K562 (cell line): ENCODE measurements at regions not wholly inside any gene's neighbourhood (a gene's known extent, or its start where the extent isn't known, plus 50 kb on each side); places are given as distances from the start of the nearest gene placed in this dataset.

Source experiments
- ATF7 ChIP-seq: fragments of 450-650 bp; IDR thresholded peaks from 2 replicates; pipeline ENCODE4 v1.7.1; 2014; ENCODE audit warnings: mild to moderate bottlenecking, moderate library complexity
- CTCFL ChIP-seq: IDR thresholded peaks from 2 replicates; pipeline ENCODE4 v1.6.1; 2011; ENCODE audit warnings: borderline replicate concordance, low read depth, mild to moderate bottlenecking, moderate library complexity, low read length; ENCODE audit not compliant: insufficient read depth, poor library complexity, severe bottlenecking
- GATAD2B ChIP-seq: fragments of 450-650 bp; IDR thresholded peaks from 2 replicates; pipeline ENCODE4 v1.6.1; 2017; ENCODE audit warnings: mild to moderate bottlenecking, borderline replicate concordance
- HDAC6 ChIP-seq: IDR thresholded peaks from 2 replicates; pipeline ENCODE4 v1.6.1; 2012; ENCODE audit warnings: low read depth, mild to moderate bottlenecking, control low read depth, inconsistent platforms, low read length, moderate library complexity
- MYNN ChIP-seq, 2 experiments: sonication (generic); formaldehyde crosslinking in 1 of 2; IDR thresholded peaks; 2 replicates each; pipeline versions ENCODE4 v1.5.0 to v1.6.1; 2016 to 2020; ENCODE audit warnings: antibody characterized with exemption in 1 of 2, missing genetic modification reagents in 1 of 2
- NFATC3 ChIP-seq: fragments of 450-650 bp; IDR thresholded peaks from 2 replicates; pipeline ENCODE4 v1.6.1; 2017; ENCODE audit warnings: mild to moderate bottlenecking
- NFYB ChIP-seq: IDR thresholded peaks from 2 replicates; pipeline ENCODE4 v1.6.1; 2011; ENCODE audit warnings: mild to moderate bottlenecking, moderate library complexity; ENCODE audit not compliant: insufficient read length; ENCODE audit errors: extremely low read depth
- NR3C1 ChIP-seq: sonication (generic); formaldehyde crosslinking; IDR thresholded peaks from 2 replicates; pipeline ENCODE4 v1.8.1; 2022; ENCODE audit warnings: missing genetic modification reagents
- POLR3A ChIP-seq: IDR thresholded peaks from 2 replicates; pipeline ENCODE4 v1.6.1; 2011; ENCODE audit warnings: borderline replicate concordance, mild to moderate bottlenecking, moderate library complexity; ENCODE audit not compliant: insufficient read length, insufficient read depth; ENCODE audit errors: extremely low read depth
- PTRF ChIP-seq: fragments of 450-650 bp; IDR thresholded peaks from 2 replicates; pipeline ENCODE4 v1.6.1; 2016; ENCODE audit warnings: mild to moderate bottlenecking, missing genetic modification characterization, missing compliant biosample characterization
- RBM14 ChIP-seq: fragments of 200-400 bp; formaldehyde crosslinking; IDR thresholded peaks from 2 replicates; pipeline ENCODE4 v1.6.1; 2018; ENCODE audit warnings: low read depth, mild to moderate bottlenecking, low read length, moderate library complexity, borderline replicate concordance; ENCODE audit not compliant: insufficient read depth
- RCOR1 ChIP-seq, 2 experiments: IDR thresholded peaks; 2 replicates each; pipeline ENCODE4 v1.6.1; 2012; ENCODE audit warnings: low read depth in 2 of 2, low read length in 2 of 2, borderline replicate concordance in 1 of 2, improper control_type of control experiment in 1 of 2
- SMARCE1 ChIP-seq: fragments of 450-650 bp; IDR thresholded peaks from 2 replicates; pipeline ENCODE4 v1.7.1; 2016; ENCODE audit warnings: mild to moderate bottlenecking
- ZC3H11A ChIP-seq: IDR thresholded peaks from 2 replicates; pipeline ENCODE4 v1.6.1; 2012; ENCODE audit warnings: low read depth, low read length, improper control_type of control experiment
- ZNF277 ChIP-seq: fragments of 250-450 bp; sonication (Bioruptor Pico); IDR thresholded peaks from 2 replicates; pipeline ENCODE4 v1.8.0; 2022; ENCODE audit warnings: inconsistent platforms, mild to moderate bottlenecking, moderate library complexity, borderline replicate concordance
- TF ChIP-seq, protein P1 (sequence below), 2 experiments: IDR thresholded peaks; 2 replicates each; pipeline ENCODE4 v1.6.1; 2011; ENCODE audit warnings: borderline replicate concordance in 1 of 2, control low read depth in 1 of 2, low read depth in 1 of 2, low read length in 1 of 2, mild to moderate bottlenecking in 1 of 2, mixed read lengths in 1 of 2, moderate library complexity in 1 of 2; ENCODE audit not compliant: insufficient read depth in 1 of 2, insufficient read length in 1 of 2, poor library complexity in 1 of 2, severe bottlenecking in 1 of 2; ENCODE audit errors: extremely low read depth in 1 of 2
- TF ChIP-seq, protein P2 (sequence below), 2 experiments: IDR thresholded peaks in 1 of 2; conservative IDR thresholded peaks in 1 of 2; 2 replicates each; pipeline ENCODE4 v1.6.1; 2016; ENCODE audit warnings: low read depth in 2 of 2, mild to moderate bottlenecking in 1 of 2, missing compliant biosample characterization in 1 of 2, missing genetic modification characterization in 1 of 2, moderate library complexity in 1 of 2
- TF ChIP-seq, protein P3 (sequence below): fragments of 450-650 bp; IDR thresholded peaks from 2 replicates; pipeline ENCODE4 v1.6.1; 2016; ENCODE audit warnings: borderline replicate concordance

DNA sequence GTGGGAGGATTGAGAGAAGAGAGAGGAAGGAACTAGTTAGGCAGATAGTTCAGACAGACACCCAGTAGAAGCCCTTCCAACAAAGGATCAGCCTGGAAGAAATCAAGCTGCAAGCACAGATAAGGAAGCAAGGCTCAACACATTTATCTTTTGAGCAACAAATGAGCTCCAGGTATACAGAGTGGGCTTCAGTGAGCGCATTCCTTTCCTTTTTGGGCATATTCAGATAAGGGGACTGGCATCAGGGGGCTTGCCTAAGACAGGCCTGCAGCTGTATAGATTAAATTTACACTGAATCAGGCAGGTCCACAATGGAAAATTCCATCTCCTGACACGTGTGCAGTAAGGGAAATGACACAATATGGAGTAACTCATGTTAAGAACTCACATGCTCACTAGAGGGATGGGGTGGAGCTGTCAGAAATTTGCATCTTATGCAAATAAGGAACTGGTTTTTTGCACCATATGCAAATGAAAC is 147.2 kb downstream of the AKR1D1 start (continued):
- TF ChIP-seq ATF7 = no peak
- TF ChIP-seq ZC3H11A = no peak
- no peak for TF ChIP-seq SMARCE1
- no peak for TF ChIP-seq NFATC3
- no peak for TF ChIP-seq GATAD2B
- TF ChIP-seq POLR3A = no peak
- TF ChIP-seq RBM14 = no peak
- TF ChIP-seq NR3C1 (CRISPR knock-in tag) = no peak
- TF ChIP-seq ZNF277 (CRISPR knock-in tag) = no peak
- no peak for TF ChIP-seq NFYB
- TF ChIP-seq MYNN (IDR thresholded peaks at IDR 0.05) = no peak
- TF ChIP-seq MYNN (CRISPR knock-in tag; IDR thresholded peaks at IDR 0.05) = no peak
- TF ChIP-seq HDAC6 = no peak
- no peak for TF ChIP-seq CTCFL
- peak; percentile 82 for TF ChIP-seq PTRF
- TF ChIP-seq, protein P1, sequence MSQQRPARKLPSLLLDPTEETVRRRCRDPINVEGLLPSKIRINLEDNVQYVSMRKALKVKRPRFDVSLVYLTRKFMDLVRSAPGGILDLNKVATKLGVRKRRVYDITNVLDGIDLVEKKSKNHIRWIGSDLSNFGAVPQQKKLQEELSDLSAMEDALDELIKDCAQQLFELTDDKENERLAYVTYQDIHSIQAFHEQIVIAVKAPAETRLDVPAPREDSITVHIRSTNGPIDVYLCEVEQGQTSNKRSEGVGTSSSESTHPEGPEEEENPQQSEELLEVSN (IDR thresholded peaks at IDR 0.05; ENCODE audit: borderline replicate concordance in 1 of 2, extremely low read depth in 1 of 2, insufficient read depth in 1 of 2, insufficient read length in 1 of 2, low read depth in 1 of 2, low read length in 1 of 2, poor library complexity in 1 of 2, severe bottlenecking in 1 of 2) = no peak
- TF ChIP-seq, protein P2, sequence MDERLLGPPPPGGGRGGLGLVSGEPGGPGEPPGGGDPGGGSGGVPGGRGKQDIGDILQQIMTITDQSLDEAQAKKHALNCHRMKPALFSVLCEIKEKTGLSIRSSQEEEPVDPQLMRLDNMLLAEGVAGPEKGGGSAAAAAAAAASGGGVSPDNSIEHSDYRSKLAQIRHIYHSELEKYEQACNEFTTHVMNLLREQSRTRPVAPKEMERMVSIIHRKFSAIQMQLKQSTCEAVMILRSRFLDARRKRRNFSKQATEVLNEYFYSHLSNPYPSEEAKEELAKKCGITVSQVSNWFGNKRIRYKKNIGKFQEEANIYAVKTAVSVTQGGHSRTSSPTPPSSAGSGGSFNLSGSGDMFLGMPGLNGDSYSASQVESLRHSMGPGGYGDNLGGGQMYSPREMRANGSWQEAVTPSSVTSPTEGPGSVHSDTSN (CRISPR knock-in tag; IDR thresholded peaks at IDR 0.05; ENCODE audit: low read depth) = no peak
- TF ChIP-seq, protein P2 (tag; conservative IDR thresholded peaks at IDR 0.05; ENCODE audit: low read depth) = no peak
- no peak for TF ChIP-seq RCOR1 (IDR thresholded peaks at IDR 0.05; ENCODE audit: borderline replicate concordance in 1 of 2, low read depth in 2 of 2, low read length in 2 of 2)
- TF ChIP-seq, protein P3, sequence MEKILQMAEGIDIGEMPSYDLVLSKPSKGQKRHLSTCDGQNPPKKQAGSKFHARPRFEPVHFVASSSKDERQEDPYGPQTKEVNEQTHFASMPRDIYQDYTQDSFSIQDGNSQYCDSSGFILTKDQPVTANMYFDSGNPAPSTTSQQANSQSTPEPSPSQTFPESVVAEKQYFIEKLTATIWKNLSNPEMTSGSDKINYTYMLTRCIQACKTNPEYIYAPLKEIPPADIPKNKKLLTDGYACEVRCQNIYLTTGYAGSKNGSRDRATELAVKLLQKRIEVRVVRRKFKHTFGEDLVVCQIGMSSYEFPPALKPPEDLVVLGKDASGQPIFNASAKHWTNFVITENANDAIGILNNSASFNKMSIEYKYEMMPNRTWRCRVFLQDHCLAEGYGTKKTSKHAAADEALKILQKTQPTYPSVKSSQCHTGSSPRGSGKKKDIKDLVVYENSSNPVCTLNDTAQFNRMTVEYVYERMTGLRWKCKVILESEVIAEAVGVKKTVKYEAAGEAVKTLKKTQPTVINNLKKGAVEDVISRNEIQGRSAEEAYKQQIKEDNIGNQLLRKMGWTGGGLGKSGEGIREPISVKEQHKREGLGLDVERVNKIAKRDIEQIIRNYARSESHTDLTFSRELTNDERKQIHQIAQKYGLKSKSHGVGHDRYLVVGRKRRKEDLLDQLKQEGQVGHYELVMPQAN = no peak
